Embryonic facial prominence (tissue), 1 donor: ENCODE measurements at regions not wholly inside any gene's neighbourhood (a gene's known extent, or its start where the extent isn't known, plus 50 kb on each side); places are given as distances from the start of the nearest gene placed in this dataset.
"Not testable (repeated sequence)": the region's sequence is repeated elsewhere in the genome, so short reads cannot be mapped to it uniquely, and the experiment has no call there.

ENCODE experiments used
- DNase-seq: peaks from one replicate; pipeline ENCODE4 v3.0.0-alpha.2; 2016; ENCODE audit errors: extremely low spot score

DNA sequence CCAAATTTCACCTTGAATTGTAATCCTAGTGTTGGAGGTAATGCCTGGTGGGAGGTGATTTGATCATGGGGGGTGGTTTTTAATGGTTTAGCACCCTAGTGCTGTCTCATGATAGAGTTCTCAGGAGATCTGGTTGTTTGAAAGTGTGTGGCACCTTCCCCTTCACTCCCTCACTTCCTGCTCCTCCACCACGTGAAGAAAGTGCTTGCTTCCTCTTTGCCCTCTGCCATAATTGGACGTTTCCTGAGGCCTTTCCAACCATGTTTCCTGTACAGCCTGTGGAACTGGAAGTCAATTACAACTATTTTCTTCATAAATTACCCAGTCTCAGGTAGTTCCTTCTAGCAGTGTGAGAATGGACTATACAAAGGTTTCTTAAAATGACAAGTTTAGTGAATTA lies 251.8 kb upstream of the NETO1 start:
- no peak for DNase-seq

DNA sequence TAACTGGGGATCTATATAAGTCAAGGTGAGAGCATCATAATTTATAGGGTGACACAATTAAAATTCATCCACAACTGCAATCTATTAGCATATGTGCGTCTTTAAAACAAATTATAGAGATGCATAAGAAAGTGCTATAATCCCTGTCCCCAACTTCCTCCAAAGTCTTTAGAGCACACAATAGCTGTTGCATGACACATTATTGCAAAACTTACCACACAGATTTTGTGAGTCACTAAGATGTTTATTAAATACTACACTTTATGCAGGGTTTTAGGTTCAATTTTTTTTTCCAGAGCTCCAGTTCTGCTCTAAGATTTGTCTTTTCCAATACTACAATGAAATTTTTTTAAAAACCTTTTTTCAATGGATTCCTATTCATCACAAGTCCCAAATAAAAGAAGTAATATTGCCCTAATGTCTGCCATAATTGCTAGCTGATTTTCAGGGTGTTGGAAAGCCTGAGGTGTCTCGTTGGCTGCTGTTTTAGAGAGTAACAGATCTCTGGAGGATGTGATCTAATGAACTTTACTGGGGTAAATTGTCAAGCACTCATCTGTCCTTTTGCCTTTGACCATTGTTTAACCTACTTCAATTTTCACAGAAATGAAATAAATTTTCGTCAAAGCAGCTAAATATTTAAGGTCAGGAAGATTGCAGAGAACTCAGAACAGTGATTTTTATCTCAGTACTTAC lies 250.5 kb upstream of the NETO1 start:
- DNase-seq, result no peak

DNA sequence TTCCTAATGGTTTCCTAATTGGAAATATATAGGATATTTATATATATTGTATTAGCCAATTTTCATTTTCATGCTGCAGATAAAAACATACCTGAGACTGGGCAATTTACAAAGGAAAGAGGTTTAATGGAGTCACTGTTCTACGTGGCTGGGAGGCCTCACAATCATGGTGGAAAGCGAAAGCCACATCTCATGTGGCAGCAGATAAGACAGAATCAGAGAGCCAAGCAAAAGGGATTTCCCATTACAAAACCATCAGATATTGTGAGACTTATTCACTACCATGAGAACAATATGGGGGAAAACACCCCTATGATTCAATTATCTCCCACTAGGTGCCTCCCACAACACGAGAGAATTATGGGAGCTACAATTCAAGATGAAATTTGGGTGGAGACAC lies 242.5 kb upstream of the NETO1 start:
- no peak for DNase-seq

DNA sequence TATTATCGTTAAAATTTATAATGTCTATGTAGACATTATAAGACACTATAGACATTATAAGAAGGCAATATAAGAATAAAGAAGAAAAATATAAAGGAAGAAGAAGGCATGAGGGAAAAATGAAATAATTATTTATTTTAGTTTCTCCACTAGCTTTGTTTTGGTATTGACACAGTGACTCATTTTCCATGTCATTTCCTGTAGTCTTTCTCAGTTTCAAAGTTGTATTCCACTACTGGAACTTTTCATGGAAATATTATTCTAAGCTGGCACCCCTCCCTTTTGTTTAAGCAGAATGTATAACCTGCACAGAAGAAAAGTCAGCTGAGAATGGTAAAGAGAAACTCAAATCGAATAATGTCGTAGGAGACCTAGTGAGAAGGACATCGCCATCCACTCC lies 234.2 kb upstream of the NETO1 start:
- DNase-seq, result no peak

DNA sequence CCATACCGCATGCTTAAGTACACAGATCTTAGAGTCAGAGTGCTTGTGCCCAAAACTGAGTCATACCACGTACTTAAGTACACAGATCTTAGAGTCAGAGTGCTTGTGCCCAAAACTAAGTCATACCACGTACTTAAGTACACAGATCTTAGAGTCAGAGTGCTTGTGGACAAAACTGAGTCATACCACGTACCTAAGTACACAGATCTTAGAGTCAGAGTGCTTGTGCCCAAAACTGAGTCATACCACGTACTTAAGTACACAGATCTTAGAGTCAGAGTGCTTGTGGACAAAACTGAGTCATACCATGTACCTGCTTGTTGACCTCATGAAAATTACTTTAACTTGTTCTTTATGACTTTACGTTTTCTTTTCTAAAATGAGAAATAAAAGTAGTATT lies 233.7 kb upstream of the NETO1 start:
- not testable (repeated sequence) for DNase-seq

DNA sequence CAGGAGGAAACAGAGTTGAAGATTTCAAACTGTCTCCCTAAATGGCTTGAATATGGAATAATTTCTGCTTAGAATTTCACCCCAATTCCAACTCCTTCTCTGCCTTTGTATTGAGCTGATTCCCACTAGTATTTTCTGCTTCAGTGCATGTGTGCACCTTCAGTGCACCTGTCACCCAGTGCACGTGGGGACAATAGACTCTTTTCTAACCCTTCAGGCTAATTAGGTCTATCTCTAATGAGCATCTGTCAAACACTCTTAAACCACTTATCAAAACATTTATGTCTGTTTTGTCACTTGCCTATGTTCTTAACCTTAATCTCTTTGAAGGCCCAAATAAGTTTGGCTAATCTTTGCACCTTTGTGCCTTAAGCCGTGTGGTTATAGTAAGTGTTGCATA lies 232.0 kb upstream of the NETO1 start:
- no peak for DNase-seq

DNA sequence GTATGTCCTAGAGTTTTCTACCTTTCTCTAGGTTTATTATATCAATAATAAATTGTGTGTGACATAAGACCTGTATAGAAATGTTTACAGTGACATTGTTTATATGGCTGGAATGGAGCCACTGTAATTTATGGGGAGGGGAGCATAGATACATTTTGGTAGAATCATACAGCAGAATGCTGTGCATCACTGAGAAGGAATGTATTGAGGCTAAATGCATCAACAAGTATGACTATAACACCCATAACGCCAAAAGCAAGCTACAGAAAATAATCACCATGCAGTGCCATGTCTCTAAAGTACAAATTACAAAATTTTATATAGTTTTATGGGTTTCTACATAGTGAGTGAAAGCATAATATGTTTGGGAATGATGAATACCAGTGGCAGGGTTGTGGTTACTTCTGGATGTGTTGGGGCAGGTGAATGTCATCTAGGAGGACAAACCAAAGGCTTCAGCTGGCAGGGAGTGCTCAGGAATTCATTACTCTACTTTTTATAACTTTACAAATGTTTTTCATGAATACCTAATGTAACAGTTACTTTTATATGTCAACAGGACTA lies 226.0 kb upstream of the NETO1 start:
- no peak for DNase-seq

DNA sequence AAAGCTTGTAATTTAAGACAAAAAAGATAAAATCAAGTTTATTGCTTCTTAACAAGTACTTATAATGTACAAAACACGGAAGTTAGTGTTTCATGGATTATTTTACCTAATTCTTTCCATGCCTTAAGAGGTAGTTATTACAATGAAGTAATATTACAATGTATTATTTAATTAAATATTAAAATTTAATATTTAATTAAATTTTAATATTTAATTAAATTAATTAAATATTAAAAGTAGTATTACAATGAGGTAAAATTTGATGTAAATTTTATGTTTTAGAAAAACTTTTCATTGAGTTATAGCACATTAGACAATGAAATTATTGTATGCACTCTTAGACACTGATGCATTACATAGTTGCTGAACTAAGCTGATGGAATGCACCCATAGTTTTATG lies 220.7 kb upstream of the NETO1 start:
- no peak for DNase-seq

DNA sequence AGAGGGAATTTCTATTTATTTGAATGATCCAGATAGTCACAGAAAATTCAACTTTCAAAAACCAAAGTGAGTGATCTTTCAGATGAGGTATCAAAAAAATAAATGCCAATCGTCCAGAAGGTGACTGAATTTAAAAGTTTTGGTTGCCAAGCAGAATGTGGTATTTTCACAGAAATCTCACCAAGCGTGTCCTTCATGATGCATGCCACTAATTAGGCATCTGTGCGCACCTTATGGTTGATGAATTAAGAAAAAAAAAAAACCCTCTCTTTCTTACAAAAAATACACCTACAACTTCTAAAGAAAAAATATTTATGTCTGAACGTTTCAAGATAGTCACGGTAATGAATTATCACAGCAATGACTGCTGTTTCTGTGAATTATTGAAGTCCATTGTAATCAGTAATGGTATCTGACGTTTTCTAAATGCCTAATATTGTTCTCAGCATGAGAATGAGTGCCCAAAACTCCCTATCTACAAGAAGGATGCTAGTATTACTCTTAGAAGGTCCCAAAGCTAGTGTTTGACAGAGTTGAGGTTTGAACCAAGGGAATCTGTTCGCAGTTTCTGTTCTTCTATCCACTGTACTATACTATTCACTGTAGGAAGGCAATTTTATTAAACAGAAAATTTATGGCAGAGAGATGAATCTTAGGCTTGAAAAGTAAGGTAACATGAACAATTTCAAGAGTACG lies 219.6 kb upstream of the NETO1 start:
- DNase-seq, result no peak

DNA sequence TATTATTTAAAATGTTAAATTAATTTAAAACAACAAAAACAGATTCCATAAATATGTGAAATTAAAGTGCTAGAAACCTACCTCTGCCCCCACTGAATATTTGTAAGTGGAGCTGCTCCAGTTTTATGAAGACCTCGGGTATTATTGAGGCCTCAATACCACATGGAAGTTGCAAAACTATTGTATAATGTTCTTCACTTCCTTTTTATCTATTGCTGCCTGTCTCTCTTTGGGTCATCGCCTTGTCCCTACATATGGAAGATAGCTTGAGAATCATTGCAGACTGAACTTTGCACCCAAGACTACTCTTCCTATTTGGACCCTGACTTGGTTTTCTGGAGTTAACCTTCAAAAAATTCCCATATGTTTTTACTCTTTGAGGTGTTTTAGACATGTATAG lies 212.1 kb upstream of the NETO1 start:
- DNase-seq, result no peak

DNA sequence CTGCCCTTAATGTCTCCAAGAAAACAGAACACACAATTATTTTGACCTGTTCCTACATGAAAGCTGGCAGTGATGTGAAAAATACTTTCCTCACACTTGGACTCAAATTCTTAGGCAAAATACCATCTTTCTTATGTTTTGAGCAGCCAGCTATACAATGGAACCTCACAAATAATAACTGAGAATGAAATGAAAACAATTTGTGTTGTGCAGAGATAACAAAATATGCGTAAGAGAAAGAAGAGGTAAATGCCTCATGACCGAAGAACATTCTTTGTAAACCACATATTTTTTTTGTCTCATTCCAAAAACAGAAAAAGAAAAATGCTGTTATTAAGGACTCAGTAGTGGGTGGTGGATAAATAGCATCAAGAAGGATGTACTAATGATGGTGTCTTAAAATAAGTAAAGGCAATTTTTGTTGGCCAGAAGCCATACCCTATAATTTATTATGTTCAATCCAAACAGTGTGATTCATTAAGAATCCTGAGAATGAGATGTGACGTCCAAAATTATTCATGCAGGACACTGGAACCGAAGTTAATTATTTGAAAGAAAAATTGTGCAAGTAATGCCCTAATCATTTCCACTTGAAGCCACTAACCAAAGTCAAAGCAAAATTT lies 193.0 kb upstream of the NETO1 start:
- DNase-seq, result no peak

DNA sequence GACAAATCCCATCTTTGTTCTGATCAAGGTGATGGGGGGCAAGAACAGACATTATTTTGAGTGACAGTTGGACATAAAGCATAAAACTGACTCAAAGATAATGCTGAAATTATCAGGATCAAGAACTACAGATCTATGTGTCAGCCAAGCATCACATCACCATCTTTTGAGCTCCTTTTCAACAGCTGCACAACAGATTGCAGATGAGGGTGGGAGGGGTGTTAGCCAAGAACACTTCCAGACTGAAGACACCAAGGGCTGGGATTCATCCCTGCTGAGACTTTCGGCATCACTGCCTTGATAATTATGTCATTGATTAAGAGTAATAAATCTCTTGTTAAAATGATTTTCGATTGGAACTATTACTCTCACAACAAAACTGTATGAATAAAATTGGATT lies 191.5 kb upstream of the NETO1 start:
- no peak for DNase-seq

DNA sequence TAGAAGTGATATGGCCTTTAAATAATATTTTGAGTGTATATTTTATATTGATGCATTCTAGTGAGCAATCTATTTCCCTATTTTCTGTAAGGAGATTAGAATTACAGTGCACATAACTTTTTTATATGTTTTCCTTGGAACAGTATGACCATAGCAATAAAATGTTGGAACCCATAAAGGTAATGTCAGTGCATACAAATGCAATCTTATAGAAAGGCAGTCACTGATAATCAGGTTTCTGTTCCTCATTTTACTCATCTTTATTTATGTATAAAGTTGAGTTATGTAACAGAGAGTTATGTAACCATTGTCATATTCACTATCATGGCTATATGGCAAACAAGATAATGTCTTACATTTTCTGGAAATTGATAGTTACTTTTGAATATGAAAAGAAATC lies 179.9 kb upstream of the NETO1 start:
- no peak for DNase-seq

DNA sequence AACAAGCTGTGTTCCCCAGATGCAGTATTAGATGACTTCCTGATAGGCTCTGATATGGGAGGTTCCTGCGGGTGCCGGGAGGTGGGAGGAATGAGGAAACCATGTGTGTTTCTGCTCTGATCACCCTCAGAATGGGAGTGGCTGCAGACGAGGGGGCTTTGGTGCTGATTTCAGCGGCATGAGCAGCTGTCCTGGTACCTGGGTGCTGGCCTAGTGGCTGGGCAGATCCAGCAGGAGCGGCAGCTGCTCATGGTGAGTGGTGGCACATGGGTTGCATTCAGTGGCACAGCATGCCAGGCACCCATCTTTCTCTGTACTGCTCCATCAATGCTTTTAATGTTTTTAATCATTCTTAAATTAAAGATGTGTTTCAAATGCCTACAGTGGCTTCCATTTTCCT lies 177.2 kb upstream of the NETO1 start:
- DNase-seq, result no peak

DNA sequence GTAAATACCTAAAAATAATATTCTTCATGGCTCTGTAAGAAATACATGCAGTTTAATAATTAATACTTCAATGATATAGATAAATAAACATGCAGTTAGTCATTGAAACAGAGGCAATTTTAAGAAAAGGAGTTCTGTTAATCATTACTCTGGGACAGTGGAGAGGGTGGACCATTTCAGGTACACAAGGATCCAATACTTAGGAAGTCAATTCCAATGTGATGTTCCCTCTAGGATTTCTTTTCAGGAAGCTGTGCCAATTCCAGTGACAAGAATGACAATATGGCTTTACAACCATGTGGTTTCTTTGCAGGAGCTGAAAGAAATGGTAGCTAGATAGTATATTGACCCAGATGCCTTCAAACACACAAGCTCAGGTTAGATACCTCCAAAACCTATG lies 175.8 kb upstream of the NETO1 start:
- no peak for DNase-seq

DNA sequence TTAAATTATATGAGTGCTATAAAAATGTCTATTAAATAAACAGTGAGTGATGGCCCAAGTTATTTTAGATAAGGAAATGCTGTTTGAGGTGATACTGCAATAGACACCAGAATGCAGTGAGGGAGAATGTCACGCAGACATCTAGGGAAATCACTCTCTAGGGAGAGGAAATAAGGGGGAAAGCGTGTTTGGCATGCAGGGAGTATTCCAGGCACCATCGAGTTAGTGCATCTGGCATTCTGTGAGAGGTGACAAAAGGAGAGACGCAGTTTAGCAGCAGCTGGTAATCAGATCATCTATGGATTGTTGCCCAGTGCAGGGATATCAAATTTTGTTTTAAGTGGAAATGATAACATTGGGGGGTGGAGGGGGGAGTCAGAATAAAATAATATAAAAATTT lies 175.4 kb upstream of the NETO1 start:
- DNase-seq, result no peak

DNA sequence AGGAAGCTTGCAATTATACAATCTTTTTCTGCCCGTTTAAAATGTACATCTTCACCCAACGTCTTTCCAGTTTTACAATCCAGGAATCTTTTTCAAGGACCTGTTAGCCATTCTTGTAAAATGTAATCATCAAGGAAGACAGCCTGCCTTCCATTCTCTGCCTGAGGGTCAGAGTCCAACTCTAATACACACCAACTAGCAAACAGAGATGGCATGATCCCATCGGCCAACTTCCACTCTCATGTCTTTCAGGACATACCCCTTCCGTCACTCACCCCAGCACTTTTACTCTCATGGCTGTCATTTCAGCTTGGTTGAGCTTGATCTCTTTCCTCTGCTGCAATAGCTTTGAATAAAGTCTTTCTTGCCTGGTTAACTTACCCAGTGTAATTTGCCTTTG lies 172.5 kb upstream of the NETO1 start:
- no peak for DNase-seq

DNA sequence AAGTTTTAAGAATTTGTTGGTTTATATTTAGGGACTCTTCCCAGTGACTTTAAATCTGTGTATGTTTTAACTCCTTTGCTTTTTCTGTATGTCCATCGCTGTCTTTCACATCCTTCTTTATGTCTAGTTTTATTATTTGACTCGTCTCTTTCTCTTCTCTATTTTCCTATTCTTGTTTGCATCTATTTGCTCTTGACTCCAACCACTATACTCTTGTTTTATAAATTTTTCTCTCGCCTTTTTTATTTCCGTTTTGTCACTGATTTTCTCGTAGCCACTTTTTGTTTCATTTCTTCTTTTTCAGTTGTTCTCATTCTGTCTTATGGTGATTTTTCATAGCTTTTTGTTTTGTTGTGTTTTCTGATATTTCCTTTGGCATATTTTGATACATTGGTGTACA lies 170.5 kb upstream of the NETO1 start:
- no peak for DNase-seq

DNA sequence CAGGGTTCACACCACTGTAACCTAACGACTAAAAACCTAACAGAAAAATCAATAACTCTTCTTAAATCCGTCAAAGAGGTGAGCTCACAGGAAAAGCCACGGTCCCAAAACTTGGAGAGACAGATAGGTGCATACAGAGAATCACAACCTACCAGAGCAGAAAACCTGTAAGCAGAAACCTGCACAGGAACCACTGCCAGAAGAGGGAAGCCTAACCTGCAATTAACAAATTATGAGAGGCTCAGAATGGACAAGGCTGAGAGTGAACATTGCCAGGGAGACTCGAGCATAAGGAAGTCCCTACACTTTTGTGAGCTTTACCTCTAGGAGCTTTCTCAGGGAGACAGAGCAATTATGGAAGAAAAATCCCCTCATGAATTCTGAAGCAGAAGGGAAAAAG lies 156.2 kb upstream of the NETO1 start:
- DNase-seq, result no peak

DNA sequence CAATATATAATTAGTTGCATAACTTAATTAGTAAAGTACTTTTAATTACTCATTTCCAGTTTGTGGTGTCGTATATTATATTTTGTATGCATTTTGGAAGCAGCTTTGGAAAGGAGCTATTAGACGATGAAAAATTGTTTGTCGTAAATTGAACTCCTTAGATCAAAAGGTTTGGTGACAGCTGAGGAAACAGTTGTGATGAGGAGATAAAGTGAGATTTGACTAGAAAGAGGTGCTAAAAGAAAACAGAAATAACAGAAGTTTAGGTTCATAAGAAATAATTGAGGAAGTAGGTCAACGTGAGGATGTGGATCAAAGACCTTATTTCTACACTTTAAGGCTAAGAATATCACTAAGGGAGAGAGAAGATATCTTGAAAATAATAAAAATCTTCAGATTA lies 141.9 kb upstream of the NETO1 start:
- no peak for DNase-seq

DNA sequence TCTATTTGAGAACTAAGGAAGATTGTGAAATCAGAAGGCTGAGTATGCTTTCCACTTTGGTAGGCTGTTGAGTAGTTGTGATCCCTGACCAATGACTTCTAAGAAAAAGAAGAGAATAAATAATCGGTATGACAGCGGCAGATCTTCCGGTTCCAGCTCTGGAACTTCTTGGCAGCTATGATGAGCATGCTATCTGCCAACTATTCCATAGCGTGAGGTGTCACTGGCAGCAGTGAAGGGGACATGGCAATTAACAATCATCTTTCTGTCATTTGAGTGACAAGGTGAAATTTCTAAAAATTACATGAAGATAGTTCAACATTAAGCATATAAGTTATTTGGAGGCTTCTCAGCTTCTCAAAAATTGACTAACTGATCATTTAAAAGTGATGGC lies 140.1 kb upstream of the NETO1 start:
- DNase-seq, result no peak

DNA sequence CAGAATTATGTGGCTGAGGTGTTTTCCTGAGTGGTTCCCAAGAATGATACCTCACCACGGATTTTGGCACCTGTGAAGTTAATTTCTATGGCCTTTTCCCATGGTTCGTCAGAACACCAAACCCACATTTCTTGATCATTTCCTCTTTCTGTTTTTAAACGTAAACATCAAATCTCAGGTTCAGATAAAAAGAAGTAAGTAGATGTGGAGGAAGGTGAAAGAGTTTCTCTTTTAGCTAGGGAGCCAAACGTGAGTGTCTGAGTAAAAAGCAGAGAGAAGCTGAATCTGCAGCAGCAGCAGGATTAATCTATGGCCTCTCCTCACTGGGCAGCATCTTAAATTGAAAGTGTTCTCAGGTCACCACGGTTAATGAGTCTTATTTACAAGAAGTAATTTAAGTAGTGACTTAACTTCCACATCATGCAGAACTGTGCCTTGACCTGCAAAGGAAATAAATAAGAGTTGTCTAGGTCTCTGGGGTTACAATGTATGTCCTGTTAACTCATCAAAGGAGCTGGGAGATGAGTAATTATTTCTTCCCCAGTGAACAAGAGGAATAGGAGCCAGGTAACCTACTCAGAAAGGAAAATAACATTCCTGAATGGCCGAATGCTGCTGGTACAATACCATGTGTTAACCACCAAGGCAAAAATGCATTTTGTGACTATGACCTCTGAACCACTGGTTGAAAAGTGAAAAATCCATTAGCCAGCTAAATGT lies 139.6 kb upstream of the NETO1 start:
- no peak for DNase-seq
